DMS153 (cell line): ENCODE measurements at regions not wholly inside any gene's neighbourhood (a gene's known extent, or its start where the extent isn't known, plus 50 kb on each side); places are given as distances from the start of the nearest gene placed in this dataset.

Source experiments
- DNase-seq: peaks from one replicate; lab custom pipeline; 2025; lab: John Stamatoyannopoulos, UW

DNA sequence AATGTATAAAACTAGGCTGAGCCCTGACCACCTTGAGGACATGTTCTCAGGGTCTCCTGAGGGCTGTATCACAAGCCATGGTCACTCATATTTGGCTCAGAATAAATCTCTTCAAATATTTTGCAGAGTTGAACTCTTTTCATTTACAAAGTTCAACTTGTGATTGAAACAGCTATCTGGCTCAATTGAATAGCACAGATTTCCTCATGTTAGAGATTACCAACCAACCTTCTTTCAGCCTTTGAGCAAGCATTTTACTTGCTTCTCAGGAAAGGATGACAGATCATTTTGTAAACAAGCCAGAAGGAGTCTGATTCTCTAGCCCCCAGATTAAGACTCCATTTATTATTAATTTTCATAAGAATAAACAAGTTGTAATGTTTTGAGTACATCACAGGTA, 111.0 kb upstream of the DOK5 start:
- DNase-seq, result no peak

- no peak for DNase-seq
Measured at GRCh38 chr20:54364919-54365318, 110.5 kb upstream of the DOK5 start.

DNA sequence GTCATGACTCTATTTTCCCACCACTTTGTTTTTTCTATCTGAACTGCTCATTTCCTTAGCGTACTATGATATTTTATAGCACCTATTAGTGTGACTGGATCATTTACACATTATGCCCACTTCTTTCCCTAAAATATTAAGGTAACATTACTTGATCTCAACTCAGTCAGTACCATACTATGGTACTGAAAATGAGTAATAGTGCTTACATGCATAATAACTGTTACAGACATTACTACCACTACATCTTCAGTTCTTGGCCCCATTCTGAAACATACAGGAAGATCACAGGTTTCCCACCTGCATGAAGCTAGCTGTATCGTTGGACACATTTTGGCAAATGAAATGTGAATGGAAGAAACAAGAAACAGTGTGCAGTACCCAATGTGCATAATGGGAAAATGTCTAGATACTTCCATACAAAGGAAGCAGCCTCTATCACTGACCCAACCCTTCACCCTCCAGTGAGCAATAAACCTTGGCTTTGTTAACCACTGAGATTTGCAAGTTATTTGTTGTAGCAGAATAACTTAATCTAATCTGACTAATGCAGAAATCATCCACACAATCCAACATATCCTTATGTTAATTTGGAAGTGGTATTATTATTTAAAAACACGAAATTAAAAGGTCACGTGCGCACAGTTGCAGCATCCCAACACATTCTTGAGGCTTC, 108.6 kb upstream of the DOK5 start:
- DNase-seq, result no peak

GRCh38 chr20:54368570-54368969, 106.8 kb upstream of the DOK5 start:
- DNase-seq, result no peak

GRCh38 chr20:54372313-54372712, 103.1 kb upstream of the DOK5 start:
- no peak for DNase-seq

GRCh38 chr20:54377992-54378773, 97.2 kb upstream of the DOK5 start:
- no peak for DNase-seq

DNA sequence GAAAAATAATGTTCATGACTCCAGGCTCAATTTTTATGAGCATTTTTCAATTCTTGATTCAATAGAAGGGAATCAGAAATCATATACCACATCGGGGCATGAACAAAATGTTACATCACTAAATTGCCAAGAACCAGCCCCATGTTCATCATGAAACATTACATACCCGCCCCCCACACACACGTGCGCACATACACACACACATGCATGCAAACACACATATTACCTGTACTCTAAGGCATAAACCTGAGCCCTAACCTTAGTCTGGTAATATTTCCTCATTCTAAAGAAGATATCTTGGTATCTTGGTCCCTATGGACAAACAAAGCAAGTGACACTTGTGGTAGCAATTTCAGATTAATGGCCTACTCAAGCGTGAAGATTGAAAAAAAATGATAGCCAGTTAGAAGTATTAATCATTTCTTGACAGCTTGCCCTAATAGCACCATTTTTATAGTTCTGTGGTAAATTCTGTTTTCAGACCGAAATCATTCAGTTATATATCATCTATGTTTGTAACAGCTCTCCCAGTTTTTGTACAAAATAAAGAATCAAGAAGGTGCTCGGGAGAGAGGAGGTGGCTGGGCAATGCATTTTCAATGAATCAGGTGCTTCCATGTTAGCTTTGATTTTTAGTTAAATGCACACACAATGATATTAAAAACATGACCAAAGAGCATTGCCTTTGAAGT, 95.4 kb upstream of the DOK5 start:
- DNase-seq, result no peak

DNA sequence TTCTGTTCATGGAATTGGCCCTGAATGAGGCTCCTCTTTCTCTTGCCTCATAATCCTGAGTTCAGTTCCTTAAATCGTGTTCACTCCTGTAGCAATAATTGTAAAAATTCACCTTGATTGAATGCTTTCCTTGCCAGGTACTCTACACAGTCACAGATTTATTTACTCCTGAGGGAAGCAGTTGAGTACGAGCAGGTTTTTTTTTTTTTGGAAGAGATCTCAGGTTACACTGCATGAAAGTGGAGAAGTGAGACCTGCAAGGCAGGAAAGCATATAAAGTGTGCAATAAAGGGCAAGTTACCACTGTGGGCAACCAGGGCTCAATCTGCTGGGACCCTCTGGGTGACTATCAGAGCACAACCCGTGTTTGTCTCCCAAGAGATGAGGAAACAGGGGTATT, 93.0 kb upstream of the DOK5 start:
- DNase-seq, result peak; percentile 43

GRCh38 chr20:54385746-54386145, 89.6 kb upstream of the DOK5 start:
- no peak for DNase-seq

DNA sequence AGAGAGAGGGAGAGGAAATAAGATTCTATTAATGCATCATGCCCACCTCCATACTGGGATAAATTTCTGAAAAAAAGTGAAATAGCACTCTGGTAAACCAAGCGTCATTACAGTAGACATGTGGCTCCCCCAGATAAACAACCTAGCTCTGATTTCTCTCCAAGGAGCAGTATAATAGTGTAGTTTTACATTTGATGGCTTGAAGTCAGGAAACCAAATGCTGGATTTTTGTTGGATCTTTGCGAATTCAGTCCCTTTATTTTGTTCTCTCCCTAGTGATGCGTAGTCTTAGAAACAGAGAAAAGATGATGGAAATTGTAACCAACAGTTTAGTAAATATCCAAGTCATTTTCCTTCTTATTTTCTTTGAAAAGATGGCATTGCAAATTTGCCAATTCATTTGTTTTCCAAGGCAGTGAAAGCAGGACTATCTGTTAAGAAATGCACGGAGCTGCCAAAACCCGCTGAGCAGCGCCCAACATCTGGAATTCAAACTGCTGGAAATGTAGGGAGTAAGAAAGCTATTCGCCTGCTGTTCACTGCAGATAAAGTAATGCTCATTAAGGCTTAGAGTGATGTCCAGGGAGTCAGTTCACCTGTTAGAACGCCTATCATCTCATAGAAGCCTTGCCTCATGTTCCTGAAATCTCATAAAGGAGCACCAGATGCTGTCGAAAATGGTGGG, 85.7 kb upstream of the DOK5 start:
- DNase-seq, result no peak

DNA sequence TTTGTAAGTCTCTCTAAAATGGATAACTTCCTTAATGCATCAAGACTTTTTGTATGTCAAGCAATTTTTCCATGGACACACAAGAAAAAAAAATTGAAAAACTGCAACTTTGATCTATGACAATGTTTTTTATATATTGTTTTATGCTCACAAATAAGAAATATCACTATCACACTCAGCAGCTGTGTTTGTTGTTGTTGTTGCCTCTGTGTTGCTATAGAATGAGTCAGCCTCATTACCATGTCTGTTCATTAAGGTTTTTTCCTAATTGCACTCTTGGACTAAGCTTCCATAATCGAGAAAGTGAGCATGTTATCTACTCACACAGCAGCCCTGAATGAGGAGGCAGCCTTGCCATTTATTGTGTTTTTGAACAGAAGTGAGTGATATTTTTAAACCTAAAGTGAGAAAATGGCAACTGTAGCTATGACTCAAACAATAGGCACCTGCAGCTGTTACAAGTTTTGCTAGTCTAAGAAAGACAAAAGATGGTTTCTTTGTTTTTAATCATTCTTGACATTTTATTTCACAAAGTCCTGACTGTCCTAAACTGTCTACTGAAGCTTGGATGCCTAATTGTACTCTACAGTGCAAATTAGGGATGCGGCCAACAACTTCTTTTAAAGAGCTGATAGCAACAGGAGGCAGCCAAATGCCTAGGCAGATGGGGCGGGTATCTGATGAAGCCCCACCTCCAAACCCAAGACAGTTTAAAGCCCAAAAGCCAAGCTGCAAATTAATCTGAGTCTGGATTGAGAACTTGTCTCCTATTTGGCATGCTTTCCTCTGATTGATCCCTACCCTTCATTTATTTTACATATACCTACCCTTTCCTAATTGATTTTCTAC, 77.9 kb upstream of the DOK5 start:
- DNase-seq, result no peak

GRCh38 chr20:54398814-54399213, 76.6 kb upstream of the DOK5 start:
- no peak for DNase-seq

DNA sequence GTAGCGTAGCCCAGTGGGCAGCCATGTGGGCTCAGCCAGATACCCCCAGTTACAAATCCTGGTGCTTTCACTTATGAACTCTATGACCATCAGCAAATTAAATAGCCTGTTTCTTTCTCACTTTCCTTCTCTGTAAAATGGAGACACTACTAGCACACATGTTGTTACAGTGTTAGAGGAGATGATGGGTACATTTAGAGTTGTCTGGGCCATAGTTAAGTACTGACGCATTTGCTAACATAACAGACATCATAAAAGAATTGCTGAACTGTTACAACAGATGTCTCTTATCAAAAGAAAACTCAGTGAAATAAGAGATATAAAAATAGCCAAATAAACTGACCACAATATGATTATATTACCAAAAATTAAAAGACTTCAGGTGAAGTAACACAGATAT, 69.9 kb upstream of the DOK5 start:
- no peak for DNase-seq

GRCh38 chr20:54407459-54407858, 67.9 kb upstream of the DOK5 start:
- DNase-seq, result no peak

DNA sequence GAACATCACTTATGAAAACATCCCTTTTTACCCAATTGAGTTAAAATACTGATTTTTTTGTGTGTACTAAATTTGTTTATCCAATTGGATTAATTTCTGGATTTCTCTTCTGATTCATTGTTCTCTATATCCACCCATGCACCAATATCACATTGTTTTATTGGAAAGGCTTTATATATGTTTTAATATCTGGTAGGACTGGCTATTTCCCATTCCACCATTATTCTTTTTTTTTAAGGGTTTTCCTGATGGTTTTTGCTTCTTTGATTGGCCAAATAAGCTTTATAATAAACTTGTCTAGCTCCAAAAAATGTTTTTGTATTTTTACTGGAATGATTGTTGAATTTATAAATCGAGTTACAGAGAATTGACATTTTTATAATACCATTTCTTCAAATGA, 59.4 kb upstream of the DOK5 start:
- DNase-seq, result no peak

DNA sequence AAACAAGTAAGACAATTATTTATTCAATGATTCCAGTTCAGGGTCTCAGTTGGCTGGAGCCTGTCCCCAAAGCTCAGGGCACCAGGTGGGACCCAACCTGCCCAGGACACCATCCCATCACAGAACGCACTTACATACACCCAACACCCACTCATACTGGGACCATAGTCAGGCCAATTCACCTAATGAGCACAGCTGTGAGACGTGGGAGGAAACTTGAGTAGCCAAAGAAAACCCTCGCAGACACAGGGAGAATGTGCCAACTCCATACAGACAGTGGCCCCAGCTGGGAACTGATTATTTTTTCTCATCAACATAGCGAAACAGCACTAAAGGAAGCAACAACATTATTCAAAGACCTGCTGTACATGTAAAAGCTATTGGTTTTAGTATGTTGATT, 58.6 kb upstream of the DOK5 start:
- DNase-seq, result no peak

- no peak for DNase-seq
Measured at GRCh38 chr20:54419531-54419930, 55.9 kb upstream of the DOK5 start.
